HCT116 (cell line): ENCODE measurements at regions not wholly inside any gene's neighbourhood (a gene's known extent, or its start where the extent isn't known, plus 50 kb on each side); places are given as distances from the start of the nearest gene placed in this dataset.
A peak's percentile ranks its signal among the peaks of the same experiment; 100 is the strongest.

Source experiments
- ATAC-seq: fragments of 200-7000 bp; cut with Tn5 transposase; 2 replicates; pipeline ENCODE4 v1.9.1; 2020; ENCODE audit warnings: mild to moderate bottlenecking, moderate library complexity
- BruUV-seq: library from RNA; stranded (reverse); fragments of 400-500 nt; replicated peaks from 2 replicates; lab custom pipeline; 2021; lab: Mats Ljungman, UMichigan
- CTCF ChIA-PET: fragments of 300-600 bp; sonication (Branson Sonifier 250); formaldehyde crosslinking; loops from one replicate; lab custom pipeline; 2021; ENCODE audit warnings: antibody characterized with exemption; lab: Charles Lee
- POLR2A ChIA-PET: fragments of 300-600, 350-600 bp; sonication (Branson Sonifier 250); formaldehyde crosslinking; loops from one replicate; lab custom pipeline; 2021; ENCODE audit warnings: antibody characterized with exemption; lab: Charles Lee
- RAD21 ChIA-PET, 2 experiments: fragments of 300-600 bp; sonication (Branson Sonifier 250); formaldehyde crosslinking; loops; one replicate each; lab custom pipeline; 2023; ENCODE audit warnings: low total read pairs in 2 of 2; ENCODE audit not compliant: uncharacterized antibody in 2 of 2, unreplicated experiment in 2 of 2, low non-redundant PET in 1 of 2; lab: Charles Lee
- DNase-seq: peaks from one replicate; pipeline ENCODE4 v3.0.0-alpha.2; 2010; ENCODE audit warnings: low read depth, low spot score
- H2AFZ ChIP-seq: fragments of 200-600 bp; shearing (Covaris generic), sonication (generic); 2 replicates; pipeline ENCODE4 v1.6.1; 2017; ENCODE audit warnings: low read depth, mixed run types, mixed read lengths, antibody characterized with exemption, low read length; ENCODE audit not compliant: poor library complexity, severe bottlenecking
- H3K27ac ChIP-seq: 2 replicates; pipeline ENCODE4 v1.5.1; 2012; ENCODE audit warnings: low read depth, low read length
- H3K27me3 ChIP-seq: fragments of 200-600 bp; sonication (generic); 2 replicates; pipeline ENCODE4 v1.6.1; 2016; ENCODE audit warnings: mixed run types, low read length, mixed read lengths; ENCODE audit not compliant: insufficient read depth
- H3K36me3 ChIP-seq, 2 experiments: fragments of 200-500 bp in 1 of 2; fragments of 200-600 bp in 1 of 2; sonication (Bioruptor generic) in 1 of 2; sonication (generic) in 1 of 2; 2 replicates each; pipeline versions ENCODE4 v1.5.1 to v1.6.1; 2014 to 2016; ENCODE audit warnings: low read length in 2 of 2, inconsistent platforms in 1 of 2, mixed read lengths in 1 of 2, mixed run types in 1 of 2; ENCODE audit not compliant: insufficient read depth in 2 of 2, control insufficient read depth in 1 of 2
- H3K4me1 ChIP-seq, 2 experiments: fragments of 200-600 bp in 1 of 2; sonication (generic) in 1 of 2; 2 replicates each; pipeline versions ENCODE4 v1.5.1 to v1.6.1; 2012 to 2017; ENCODE audit warnings: low read length in 2 of 2, inconsistent platforms in 1 of 2, mild to moderate bottlenecking in 1 of 2, mixed read lengths in 1 of 2, mixed run types in 1 of 2, moderate library complexity in 1 of 2; ENCODE audit not compliant: insufficient read depth in 2 of 2, control insufficient read depth in 1 of 2
- H3K4me2 ChIP-seq: fragments of 200-600 bp; sonication (generic); 2 replicates; pipeline ENCODE4 v1.6.1; 2017; ENCODE audit warnings: mixed run types, low read length, mixed read lengths
- H3K4me3 ChIP-seq, 2 experiments: fragments of 200-600 bp in 1 of 2; sonication (generic) in 1 of 2; replicated peaks in 1 of 2; 2 replicates each; pipeline ENCODE4 v1.5.1; 2011 to 2016; ENCODE audit warnings: low read length in 2 of 2, control low read depth in 1 of 2, low read depth in 1 of 2, mild to moderate bottlenecking in 1 of 2, mixed read lengths in 1 of 2, mixed run types in 1 of 2
- H3K79me2 ChIP-seq: fragments of 200-600 bp; sonication (generic); 2 replicates; pipeline ENCODE4 v1.6.1; 2017; ENCODE audit warnings: mild to moderate bottlenecking, mixed run types, low read length, moderate library complexity, mixed read lengths; ENCODE audit not compliant: insufficient read depth
- H3K9ac ChIP-seq: fragments of 200-600 bp; sonication (generic); 2 replicates; pipeline ENCODE4 v1.6.1; 2016; ENCODE audit warnings: low read length, mixed read lengths
- H3K9me2 ChIP-seq: fragments of 200-600 bp; sonication (generic), shearing (Covaris generic); 2 replicates; pipeline ENCODE4 v1.6.1; 2017; ENCODE audit warnings: mixed run types, mild to moderate bottlenecking, moderate library complexity; ENCODE audit not compliant: insufficient read depth
- H3K9me3 ChIP-seq, 2 experiments: fragments of 200-500 bp in 1 of 2; fragments of 200-600 bp in 1 of 2; sonication (Bioruptor generic) in 1 of 2; sonication (generic) in 1 of 2; 2 replicates each; pipeline ENCODE4 v1.6.1; 2014 to 2017; ENCODE audit warnings: low read length in 2 of 2, mixed read lengths in 2 of 2, inconsistent platforms in 1 of 2, low read depth in 1 of 2, mild to moderate bottlenecking in 1 of 2, mixed run types in 1 of 2, moderate library complexity in 1 of 2; ENCODE audit not compliant: control insufficient read depth in 1 of 2, insufficient read depth in 1 of 2
- H4K20me1 ChIP-seq: fragments of 200-600 bp; sonication (generic), shearing (Covaris generic); 2 replicates; pipeline ENCODE4 v1.6.1; 2017; ENCODE audit warnings: mixed run types, mild to moderate bottlenecking, moderate library complexity; ENCODE audit not compliant: insufficient read depth
- CBX3 ChIP-seq: IDR thresholded peaks from 2 replicates; pipeline ENCODE4 v1.6.1; 2012; ENCODE audit warnings: low read depth
- CEBPB ChIP-seq: IDR thresholded peaks from 2 replicates; pipeline ENCODE4 v1.6.1; 2012; ENCODE audit warnings: low read depth
- EGR1 ChIP-seq: IDR thresholded peaks from 2 replicates; pipeline ENCODE4 v1.6.1; 2012; ENCODE audit warnings: low read depth
- ELF1 ChIP-seq: IDR thresholded peaks from 2 replicates; pipeline ENCODE4 v1.6.1; 2012; ENCODE audit warnings: low read depth, borderline replicate concordance
- EZH2 ChIP-seq: fragments of 200-600 bp; sonication (generic); IDR thresholded peaks from 2 replicates; pipeline ENCODE4 v1.6.1; 2017; ENCODE audit warnings: antibody characterized with exemption, mixed run types
- FOSL1 ChIP-seq: IDR thresholded peaks from 2 replicates; pipeline ENCODE4 v1.6.1; 2012; ENCODE audit warnings: low read depth
- JUND ChIP-seq: IDR thresholded peaks from 2 replicates; pipeline ENCODE4 v1.6.1; 2012
- MAX ChIP-seq: IDR thresholded peaks from 2 replicates; pipeline ENCODE4 v1.6.1; 2012
- POLR2AphosphoS5 ChIP-seq: IDR thresholded peaks from 2 replicates; pipeline ENCODE4 v1.6.1; 2011; ENCODE audit warnings: mild to moderate bottlenecking, low read depth, low read length, moderate library complexity
- RAD21 ChIP-seq: IDR thresholded peaks from 2 replicates; pipeline ENCODE4 v1.6.1; 2012; ENCODE audit warnings: low read depth, mild to moderate bottlenecking
- REST ChIP-seq: IDR thresholded peaks from 2 replicates; pipeline ENCODE4 v1.6.1; 2012; ENCODE audit warnings: low read depth
- SIN3A ChIP-seq: IDR thresholded peaks from 2 replicates; pipeline ENCODE4 v1.6.1; 2012; ENCODE audit warnings: low read depth
- SRF ChIP-seq: IDR thresholded peaks from 2 replicates; pipeline ENCODE4 v1.6.1; 2012; ENCODE audit warnings: low read depth
- ZNF274 ChIP-seq: fragments of 200-500 bp; sonication (Bioruptor generic); IDR thresholded peaks from 2 replicates; pipeline ENCODE4 v1.6.1; 2014; ENCODE audit warnings: mild to moderate bottlenecking, low read depth, low read length, inconsistent platforms
- intact Hi-C: fragments of 100-400 bp; cut with micrococcal nuclease; formaldehyde crosslinking; loops from 2 replicates; pipeline ENCODE4 v1.10.0; 2022
- TF ChIP-seq, protein P1 (sequence below), 3 experiments: fragments of 200-600 bp in 1 of 3; sonication (generic) in 1 of 3; IDR thresholded peaks in 2 of 3; conservative IDR thresholded peaks in 1 of 3; 2 replicates each; pipeline ENCODE4 v1.5.1; 2012 to 2017; ENCODE audit warnings: low read depth in 2 of 3, low read length in 2 of 3, antibody characterized with exemption in 1 of 3, borderline replicate concordance in 1 of 3, control low read depth in 1 of 3, mild to moderate bottlenecking in 1 of 3, mixed read lengths in 1 of 3, mixed run types in 1 of 3, moderate library complexity in 1 of 3; ENCODE audit not compliant: insufficient read depth in 1 of 3
- TF ChIP-seq, protein P2 (sequence below): IDR thresholded peaks from 2 replicates; pipeline ENCODE4 v1.6.1; 2011; ENCODE audit warnings: mild to moderate bottlenecking, low read length, moderate library complexity; ENCODE audit not compliant: insufficient replicate concordance; ENCODE audit errors: extremely low read depth

DNA sequence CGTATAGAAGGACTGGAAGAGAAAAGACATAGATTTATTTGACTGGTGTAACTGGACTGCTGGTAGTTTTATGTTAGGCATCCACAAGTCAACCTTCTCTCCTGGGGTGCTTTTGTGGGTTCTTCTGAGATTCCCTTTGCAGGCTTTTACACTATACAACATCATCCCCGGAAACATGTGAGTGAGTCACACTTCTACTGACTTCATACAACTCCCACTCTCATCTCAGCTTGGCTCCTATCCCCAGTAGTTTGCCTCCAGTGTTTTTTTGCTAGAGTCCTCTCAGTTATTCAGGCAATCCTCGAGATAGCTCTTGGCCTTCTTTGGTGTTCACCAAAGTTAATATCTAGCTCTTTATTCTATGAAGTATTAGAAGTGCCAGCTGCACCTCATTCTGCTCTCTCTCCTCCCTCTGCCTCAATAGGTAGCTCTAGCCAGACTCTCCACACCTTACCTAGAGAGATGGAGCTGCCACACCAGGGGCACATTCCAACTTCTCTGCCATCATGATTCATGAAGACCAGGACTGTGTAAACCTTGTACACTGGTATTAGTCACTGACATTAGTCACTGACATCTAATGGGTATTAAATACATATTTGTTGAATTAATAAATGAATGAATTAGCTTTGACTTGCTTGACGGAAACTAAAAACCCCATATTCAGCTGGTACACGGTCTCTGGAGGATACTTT is 281.9 kb downstream of the PPP1R3A start:
- Histone ChIP-seq H3K4me3 (no peak overlapping the region), H3K27ac (no peak overlapping the region), H3K79me2 (no peaks in the 10 kb centered on the region), H3K9me3 (no peaks in the 10 kb centered on the region), H2AFZ (no peak overlapping the region), H3K4me1 (peaks cover 0 to 6% of the 10 kb centered on the region in 2 experiments; a peak in 2 of 4 replicates), H4K20me1 (no peaks in the 10 kb centered on the region), H3K9me2 (no peaks in the 10 kb centered on the region; the same call in 1 of the 2 replicates), H3K36me3 (no peaks in the 10 kb centered on the region), H3K27me3 (no peaks in the 10 kb centered on the region), H3K4me2 (no peak overlapping the region), H3K9ac (no peak overlapping the region)
- intact Hi-C loops, result no loop called here
- ChIA-PET POLR2A (no interaction called here), RAD21 (no interaction called here), CTCF (no interaction called here)
- no TSS peak for BruUV-seq
- DNase-seq (no peak), ATAC-seq (peak; percentile 49; the same call in 1 of the 2 replicates)
- TF ChIP-seq REST, result no peak
- TF ChIP-seq RAD21, result no peak
- no peak for TF ChIP-seq ELF1
- no peak for TF ChIP-seq EGR1
- no peak for TF ChIP-seq POLR2AphosphoS5
- TF ChIP-seq FOSL1, result peak; percentile 30; the same call in 1 of the 2 replicates
- no peak for TF ChIP-seq EZH2
- TF ChIP-seq CBX3, result no peak
- TF ChIP-seq MAX, result peak; percentile 47
- no peak for TF ChIP-seq SIN3A
- TF ChIP-seq SRF, result no peak
- TF ChIP-seq, protein P1, sequence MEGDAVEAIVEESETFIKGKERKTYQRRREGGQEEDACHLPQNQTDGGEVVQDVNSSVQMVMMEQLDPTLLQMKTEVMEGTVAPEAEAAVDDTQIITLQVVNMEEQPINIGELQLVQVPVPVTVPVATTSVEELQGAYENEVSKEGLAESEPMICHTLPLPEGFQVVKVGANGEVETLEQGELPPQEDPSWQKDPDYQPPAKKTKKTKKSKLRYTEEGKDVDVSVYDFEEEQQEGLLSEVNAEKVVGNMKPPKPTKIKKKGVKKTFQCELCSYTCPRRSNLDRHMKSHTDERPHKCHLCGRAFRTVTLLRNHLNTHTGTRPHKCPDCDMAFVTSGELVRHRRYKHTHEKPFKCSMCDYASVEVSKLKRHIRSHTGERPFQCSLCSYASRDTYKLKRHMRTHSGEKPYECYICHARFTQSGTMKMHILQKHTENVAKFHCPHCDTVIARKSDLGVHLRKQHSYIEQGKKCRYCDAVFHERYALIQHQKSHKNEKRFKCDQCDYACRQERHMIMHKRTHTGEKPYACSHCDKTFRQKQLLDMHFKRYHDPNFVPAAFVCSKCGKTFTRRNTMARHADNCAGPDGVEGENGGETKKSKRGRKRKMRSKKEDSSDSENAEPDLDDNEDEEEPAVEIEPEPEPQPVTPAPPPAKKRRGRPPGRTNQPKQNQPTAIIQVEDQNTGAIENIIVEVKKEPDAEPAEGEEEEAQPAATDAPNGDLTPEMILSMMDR (IDR thresholded peaks at IDR 0.05 in 2 of 3, conservative IDR thresholded peaks at IDR 0.05 in 1 of 3; ENCODE audit: borderline replicate concordance in 1 of 3, insufficient read depth in 1 of 3, low read depth in 2 of 3, low read length in 2 of 3), result no peak
- TF ChIP-seq, protein P2, sequence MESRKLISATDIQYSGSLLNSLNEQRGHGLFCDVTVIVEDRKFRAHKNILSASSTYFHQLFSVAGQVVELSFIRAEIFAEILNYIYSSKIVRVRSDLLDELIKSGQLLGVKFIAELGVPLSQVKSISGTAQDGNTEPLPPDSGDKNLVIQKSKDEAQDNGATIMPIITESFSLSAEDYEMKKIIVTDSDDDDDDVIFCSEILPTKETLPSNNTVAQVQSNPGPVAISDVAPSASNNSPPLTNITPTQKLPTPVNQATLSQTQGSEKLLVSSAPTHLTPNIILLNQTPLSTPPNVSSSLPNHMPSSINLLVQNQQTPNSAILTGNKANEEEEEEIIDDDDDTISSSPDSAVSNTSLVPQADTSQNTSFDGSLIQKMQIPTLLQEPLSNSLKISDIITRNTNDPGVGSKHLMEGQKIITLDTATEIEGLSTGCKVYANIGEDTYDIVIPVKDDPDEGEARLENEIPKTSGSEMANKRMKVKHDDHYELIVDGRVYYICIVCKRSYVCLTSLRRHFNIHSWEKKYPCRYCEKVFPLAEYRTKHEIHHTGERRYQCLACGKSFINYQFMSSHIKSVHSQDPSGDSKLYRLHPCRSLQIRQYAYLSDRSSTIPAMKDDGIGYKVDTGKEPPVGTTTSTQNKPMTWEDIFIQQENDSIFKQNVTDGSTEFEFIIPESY, result no peak
- TF ChIP-seq ZNF274, result no peak
- no peak for TF ChIP-seq CEBPB
- peak; percentile 21; the same call in 1 of the 2 replicates for TF ChIP-seq JUND
